ENCODE measurements at regions not wholly inside any gene's neighbourhood (a gene's known extent, or its start where the extent isn't known, plus 50 kb on each side); places are given as distances from the start of the nearest gene placed in this dataset.

- H3K36me3 ChIP-seq (ENCODE audit: insufficient read depth, low read length), result no peaks in the 10 kb centered on the region
- H3K9ac ChIP-seq (ENCODE audit: low read length), result no peak overlapping the region
- no peak overlapping the region for H3K4me2 ChIP-seq (ENCODE audit: low read length)
- H4K20me1 ChIP-seq (ENCODE audit: insufficient read depth, low read length), result no peaks in the 10 kb centered on the region
- H2AFZ ChIP-seq (ENCODE audit: low read length), result no peak overlapping the region
- H3K27ac ChIP-seq (ENCODE audit: low read depth, low read length, poor library complexity, severe bottlenecking), result no peak overlapping the region
- H3K27me3 ChIP-seq (ENCODE audit: insufficient read depth, low read length), result no peaks in the 10 kb centered on the region
- TF ChIP-seq, protein P1, sequence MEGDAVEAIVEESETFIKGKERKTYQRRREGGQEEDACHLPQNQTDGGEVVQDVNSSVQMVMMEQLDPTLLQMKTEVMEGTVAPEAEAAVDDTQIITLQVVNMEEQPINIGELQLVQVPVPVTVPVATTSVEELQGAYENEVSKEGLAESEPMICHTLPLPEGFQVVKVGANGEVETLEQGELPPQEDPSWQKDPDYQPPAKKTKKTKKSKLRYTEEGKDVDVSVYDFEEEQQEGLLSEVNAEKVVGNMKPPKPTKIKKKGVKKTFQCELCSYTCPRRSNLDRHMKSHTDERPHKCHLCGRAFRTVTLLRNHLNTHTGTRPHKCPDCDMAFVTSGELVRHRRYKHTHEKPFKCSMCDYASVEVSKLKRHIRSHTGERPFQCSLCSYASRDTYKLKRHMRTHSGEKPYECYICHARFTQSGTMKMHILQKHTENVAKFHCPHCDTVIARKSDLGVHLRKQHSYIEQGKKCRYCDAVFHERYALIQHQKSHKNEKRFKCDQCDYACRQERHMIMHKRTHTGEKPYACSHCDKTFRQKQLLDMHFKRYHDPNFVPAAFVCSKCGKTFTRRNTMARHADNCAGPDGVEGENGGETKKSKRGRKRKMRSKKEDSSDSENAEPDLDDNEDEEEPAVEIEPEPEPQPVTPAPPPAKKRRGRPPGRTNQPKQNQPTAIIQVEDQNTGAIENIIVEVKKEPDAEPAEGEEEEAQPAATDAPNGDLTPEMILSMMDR (IDR thresholded peaks at IDR 0.05; ENCODE audit: low read length), result no peak
- no peak for TF ChIP-seq EZH2 (IDR thresholded peaks at IDR 0.05; ENCODE audit: borderline replicate concordance, low read length)
- no peaks in the 10 kb centered on the region for H3K9me3 ChIP-seq (ENCODE audit: low read length)
- H3K4me1 ChIP-seq (ENCODE audit: insufficient read depth, low read length, severe bottlenecking), result no peaks in the 10 kb centered on the region
- H3K79me2 ChIP-seq (ENCODE audit: insufficient read depth, low read length), result no peaks in the 10 kb centered on the region
- no peaks in the 10 kb centered on the region for H3K9me2 ChIP-seq (ENCODE audit: low read depth, low read length)
- H3F3A ChIP-seq (ENCODE audit: insufficient read depth, low read length), result no peaks in the 10 kb centered on the region
- no peak overlapping the region for H3K4me3 ChIP-seq (ENCODE audit: low read depth, low read length, poor library complexity, severe bottlenecking)
Measured at GRCh38 chr6:140773276-140773675, 1359.4 kb upstream of the GJE1 start.

DNA sequence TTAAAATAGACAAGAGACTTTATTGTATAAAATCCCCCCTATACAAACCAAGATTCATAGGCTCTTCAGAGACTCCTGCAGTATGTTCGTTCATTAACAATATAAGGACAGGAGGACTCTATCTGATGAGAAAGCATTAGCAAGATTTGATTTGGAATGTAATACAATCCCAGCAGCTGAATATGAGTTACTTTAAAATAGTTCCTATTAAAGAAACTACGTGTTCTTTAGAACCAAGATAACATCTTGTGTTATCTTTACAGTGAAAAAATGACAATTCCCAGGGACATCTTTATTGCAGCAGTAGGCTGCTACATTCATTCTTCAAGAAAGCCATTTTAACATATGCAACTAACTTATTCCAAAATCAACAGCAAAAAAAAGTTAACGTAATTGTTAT is 1360.1 kb upstream of the GJE1 start:
- Histone ChIP-seq H3K9me3 (ENCODE audit: low read length) (no peaks in the 10 kb centered on the region), H2AFZ (ENCODE audit: low read length) (no peak overlapping the region)

DNA sequence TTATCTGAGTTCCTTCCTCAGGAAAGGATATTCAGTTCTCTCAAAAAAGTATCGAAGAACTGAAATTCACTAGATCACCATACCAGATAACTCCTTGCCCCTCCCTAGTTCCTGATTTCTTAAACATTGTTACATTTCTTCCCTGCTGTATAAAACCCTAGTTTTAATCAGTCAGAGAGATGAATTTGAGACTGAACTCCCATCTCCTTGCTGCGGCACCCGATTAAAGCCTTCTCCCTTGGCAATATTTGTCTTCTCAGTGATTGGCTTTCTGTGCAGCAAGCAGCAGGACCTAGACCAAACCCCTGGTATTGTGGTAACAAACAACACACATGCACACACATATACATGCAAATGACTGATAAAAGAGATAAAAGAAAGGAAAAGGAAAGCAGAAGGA is 1364.6 kb upstream of the GJE1 start:
- no peaks in the 10 kb centered on the region for H3K4me1 ChIP-seq (ENCODE audit: insufficient read depth, low read length, severe bottlenecking)
- no peaks in the 10 kb centered on the region for H3K9me3 ChIP-seq (ENCODE audit: low read length)
- H3F3A ChIP-seq (ENCODE audit: insufficient read depth, low read length), result no peaks in the 10 kb centered on the region

More for the DNA sequence above, 1360.1 kb upstream of the GJE1 start:
- Histone ChIP-seq H3K9me2 (ENCODE audit: low read depth, low read length) (no peaks in the 10 kb centered on the region), H3K36me3 (ENCODE audit: insufficient read depth, low read length) (no peaks in the 10 kb centered on the region), H3K9ac (ENCODE audit: low read length) (no peak overlapping the region), H3K27me3 (ENCODE audit: insufficient read depth, low read length) (no peaks in the 10 kb centered on the region), H3K4me1 (ENCODE audit: insufficient read depth, low read length, severe bottlenecking) (no peaks in the 10 kb centered on the region), H3K27ac (ENCODE audit: low read depth, low read length, poor library complexity, severe bottlenecking) (no peak overlapping the region), H3F3A (ENCODE audit: insufficient read depth, low read length) (no peaks in the 10 kb centered on the region), H3K4me3 (ENCODE audit: low read depth, low read length, poor library complexity, severe bottlenecking) (no peak overlapping the region), H3K79me2 (ENCODE audit: insufficient read depth, low read length) (no peaks in the 10 kb centered on the region), H3K4me2 (ENCODE audit: low read length) (no peak overlapping the region), H4K20me1 (ENCODE audit: insufficient read depth, low read length) (no peaks in the 10 kb centered on the region)
- TF ChIP-seq, protein P1 (IDR thresholded peaks at IDR 0.05; ENCODE audit: low read length), result no peak
- no peak for TF ChIP-seq EZH2 (IDR thresholded peaks at IDR 0.05; ENCODE audit: borderline replicate concordance, low read length)

More for the DNA sequence above, 1364.6 kb upstream of the GJE1 start:
- Histone ChIP-seq H3K9ac (ENCODE audit: low read length) (no peak overlapping the region), H3K27me3 (ENCODE audit: insufficient read depth, low read length) (no peaks in the 10 kb centered on the region), H3K27ac (ENCODE audit: low read depth, low read length, poor library complexity, severe bottlenecking) (no peak overlapping the region), H4K20me1 (ENCODE audit: insufficient read depth, low read length) (no peaks in the 10 kb centered on the region), H2AFZ (ENCODE audit: low read length) (no peak overlapping the region), H3K4me3 (ENCODE audit: low read depth, low read length, poor library complexity, severe bottlenecking) (no peak overlapping the region), H3K36me3 (ENCODE audit: insufficient read depth, low read length) (no peaks in the 10 kb centered on the region), H3K9me2 (ENCODE audit: low read depth, low read length) (no peaks in the 10 kb centered on the region), H3K4me2 (ENCODE audit: low read length) (no peak overlapping the region), H3K79me2 (ENCODE audit: insufficient read depth, low read length) (no peaks in the 10 kb centered on the region)
- TF ChIP-seq, protein P1 (IDR thresholded peaks at IDR 0.05; ENCODE audit: low read length), result no peak
- no peak for TF ChIP-seq EZH2 (IDR thresholded peaks at IDR 0.05; ENCODE audit: borderline replicate concordance, low read length)
